Activated CD4-positive, CD25-positive, alpha-beta regulatory T cell treated with anti-CD3 and anti-CD28 coated beads, Interleukin-2, amount 50 U/mL, for 24 hours (primary cell): ENCODE measurements at regions not wholly inside any gene's neighbourhood (a gene's known extent, or its start where the extent isn't known, plus 50 kb on each side); places are given as distances from the start of the nearest gene placed in this dataset.
"Not testable (repeated sequence)": the region's sequence is repeated elsewhere in the genome, so short reads cannot be mapped to it uniquely, and the experiment has no call there.

Source experiments
- ATAC-seq, 2 donors: fragments of 150-1000 bp; cut with Tn5 transposase; one replicate each; pipeline ENCODE4 v1.10.0; 2021; ENCODE audit warnings: mild to moderate bottlenecking in 1 of 2, moderate library complexity in 1 of 2

DNA sequence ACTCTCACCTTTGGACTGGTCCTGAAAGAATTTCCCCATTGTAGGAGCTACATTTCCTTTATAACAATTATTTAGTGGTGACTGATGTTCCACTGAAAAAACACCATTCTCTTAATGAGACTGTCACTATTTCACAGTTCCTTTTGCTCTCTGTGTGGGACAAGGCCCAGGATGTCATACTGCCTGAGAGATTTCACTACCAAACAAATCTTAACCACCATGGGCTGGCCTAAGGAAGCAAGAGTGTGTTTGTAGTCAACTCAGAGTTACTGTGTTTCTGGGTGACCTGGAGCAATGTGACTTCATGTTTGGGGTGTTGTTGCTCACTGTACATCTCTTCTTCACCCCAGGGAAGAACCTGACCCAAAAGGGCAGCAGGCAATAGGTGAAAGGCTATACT, 50.1 kb upstream of the ZNF608 start:
- ATAC-seq: no peak

DNA sequence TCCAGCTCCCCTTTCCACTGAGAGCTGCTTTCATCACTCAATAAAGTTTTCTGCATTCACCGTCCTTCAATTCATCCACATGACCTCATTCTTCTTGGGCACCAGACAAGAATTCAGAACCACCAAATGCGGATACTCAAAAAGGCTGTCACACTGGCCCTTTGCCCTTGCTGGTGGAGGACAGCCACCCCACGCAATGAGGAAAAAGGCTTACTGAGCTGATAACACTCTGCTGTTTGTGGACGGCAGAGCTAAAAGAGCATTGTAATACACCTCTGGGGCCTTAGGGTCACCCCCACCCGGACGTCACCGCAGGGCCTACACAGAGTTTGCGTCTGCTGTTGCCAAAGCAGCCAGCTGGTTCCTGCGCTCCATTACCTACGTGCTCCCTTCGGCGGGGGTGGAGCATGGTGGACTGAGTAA, 51.2 kb upstream of the ZNF608 start:
- no peak for ATAC-seq

DNA sequence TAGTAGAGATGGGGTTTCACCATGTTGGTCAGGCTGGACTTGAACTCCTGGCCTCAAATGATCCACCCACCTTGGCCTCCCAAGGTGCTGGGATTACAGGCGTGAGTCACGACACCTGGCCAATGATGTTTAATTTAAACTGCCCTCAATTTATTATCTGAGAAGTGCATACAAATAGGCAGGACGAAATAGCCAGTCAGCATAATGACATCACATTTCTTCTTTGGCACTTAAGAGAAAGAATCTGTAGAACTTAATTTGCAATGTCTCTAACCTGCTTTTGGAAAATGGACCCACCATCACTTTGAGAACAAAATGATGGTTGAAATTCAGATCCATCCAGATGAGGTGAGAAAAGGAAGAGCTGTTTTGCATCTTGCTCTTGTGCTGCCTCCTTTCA, 52.5 kb upstream of the ZNF608 start:
- no peak for ATAC-seq

DNA sequence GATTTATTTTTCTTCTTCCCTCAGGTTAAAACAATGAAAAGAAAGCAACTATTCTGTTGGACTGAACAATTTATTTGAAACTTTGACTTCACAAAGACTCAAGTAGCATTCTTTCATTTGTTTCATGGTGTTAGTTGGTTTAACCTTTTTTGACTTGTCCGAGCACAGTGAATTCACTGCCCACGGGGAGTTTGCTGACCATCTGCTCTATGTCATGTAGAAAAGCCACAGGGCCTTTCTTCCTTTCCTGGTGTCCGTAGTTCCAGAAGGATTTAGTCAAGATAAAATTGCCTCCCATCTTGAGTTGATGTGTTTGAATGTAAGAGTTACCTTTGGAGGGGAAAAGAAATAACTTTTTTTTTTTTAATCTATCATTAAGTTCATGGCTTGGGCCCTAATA, 55.1 kb upstream of the ZNF608 start:
- no peak for ATAC-seq

DNA sequence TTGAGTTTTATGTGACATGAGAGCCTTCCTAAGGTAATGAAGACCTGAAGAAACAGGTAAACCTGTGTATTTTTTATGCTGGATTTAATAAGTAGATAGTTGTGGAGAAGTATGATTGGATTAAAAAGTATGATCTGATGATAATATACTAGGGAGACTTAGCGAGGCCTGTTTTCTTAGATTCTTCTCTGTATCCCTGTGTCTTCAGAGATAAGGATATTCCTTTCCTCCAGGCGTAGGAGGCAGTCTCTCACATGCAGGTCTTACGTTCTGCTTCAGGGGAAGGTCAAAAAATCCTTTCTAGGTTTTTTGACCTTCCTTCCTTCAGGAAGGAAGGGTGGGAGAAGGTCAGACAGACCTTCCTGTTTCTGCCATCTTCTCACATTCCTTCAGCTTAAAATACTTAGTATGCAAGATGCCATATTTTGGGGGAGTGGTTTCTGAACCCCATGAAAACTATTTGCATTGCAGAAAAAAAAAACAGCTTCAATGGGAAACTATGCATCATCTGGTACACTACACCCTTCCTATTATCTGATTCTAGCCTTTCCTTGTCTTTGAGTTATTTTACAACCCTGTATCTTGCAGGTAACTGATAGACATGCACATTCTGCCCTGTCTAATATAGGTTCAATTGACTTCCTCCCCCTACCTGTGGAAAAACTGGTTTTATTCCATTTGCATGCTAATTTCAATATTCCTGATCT, 57.3 kb upstream of the ZNF608 start:
- no peak for ATAC-seq

DNA sequence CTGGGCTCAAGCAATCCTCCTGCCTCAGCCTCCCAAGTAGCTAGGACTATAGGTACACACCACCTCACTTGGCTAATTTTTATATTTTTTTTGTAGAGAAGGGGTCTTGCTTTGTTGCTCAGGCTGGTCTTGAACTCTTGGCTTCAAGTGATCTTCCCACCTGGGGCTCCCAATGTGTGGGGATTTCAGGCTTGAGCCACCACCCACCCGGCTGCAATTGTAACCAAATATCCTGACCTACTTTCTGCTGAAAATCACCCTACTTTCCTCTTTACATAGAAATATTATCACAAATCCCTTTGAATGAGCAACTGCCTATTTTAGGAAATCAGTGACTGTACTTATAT, 59.6 kb upstream of the ZNF608 start:
- ATAC-seq: no peak

DNA sequence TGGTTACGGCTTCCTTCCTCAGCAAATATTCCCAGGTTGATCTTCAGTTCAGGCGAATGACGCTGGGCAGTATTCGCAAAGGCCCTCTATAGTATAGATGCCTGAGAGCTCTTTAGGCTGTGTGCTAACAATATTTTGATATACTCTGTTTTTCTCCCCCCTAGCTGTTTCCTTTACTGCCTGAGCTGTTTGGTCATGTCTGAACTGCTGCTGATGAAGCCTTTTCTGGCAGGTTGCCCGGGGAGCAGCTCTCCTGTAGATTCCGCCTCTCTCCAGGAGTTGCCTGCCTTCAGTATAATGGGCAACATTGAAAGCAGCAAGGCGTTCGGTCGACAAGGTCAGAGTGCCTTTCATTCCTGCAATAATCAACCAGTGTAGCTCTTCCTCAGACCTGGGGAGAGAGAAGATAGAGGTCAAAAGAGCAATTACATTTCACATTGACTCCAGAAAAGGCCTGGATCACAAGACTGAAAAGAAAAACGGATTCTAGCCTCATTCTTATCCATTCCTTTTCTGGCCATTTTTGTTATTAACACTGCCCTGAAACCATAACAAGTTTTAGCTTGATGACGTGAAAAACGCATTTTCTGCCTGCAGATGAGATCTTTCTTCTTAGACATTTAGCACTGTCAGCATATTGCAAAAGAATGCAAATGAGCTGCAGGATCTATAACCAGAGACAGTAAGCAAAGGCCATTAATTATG, 60.1 kb upstream of the ZNF608 start:
- ATAC-seq: no peak

DNA sequence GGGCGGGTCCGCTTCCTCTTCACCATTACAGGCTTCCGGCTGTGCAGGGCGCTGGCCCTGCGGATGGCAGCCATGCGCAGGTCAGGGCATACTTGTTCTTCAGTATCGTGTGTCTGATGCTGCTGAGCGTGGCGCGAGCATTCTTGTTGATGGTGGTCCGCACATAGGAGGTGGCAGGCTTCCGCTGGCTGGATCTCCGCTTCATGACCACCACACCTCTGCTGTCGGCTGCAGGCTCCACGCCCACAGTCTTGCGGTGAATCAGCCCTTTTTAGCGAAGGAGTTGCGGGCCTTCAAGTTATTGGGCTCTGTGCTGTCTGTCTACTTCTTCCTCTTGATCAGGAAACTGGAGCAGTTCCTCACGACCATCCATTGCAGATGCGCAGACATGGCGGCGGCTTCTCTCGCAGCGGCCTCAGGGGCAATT, 62.4 kb upstream of the ZNF608 start:
- no peak for ATAC-seq

DNA sequence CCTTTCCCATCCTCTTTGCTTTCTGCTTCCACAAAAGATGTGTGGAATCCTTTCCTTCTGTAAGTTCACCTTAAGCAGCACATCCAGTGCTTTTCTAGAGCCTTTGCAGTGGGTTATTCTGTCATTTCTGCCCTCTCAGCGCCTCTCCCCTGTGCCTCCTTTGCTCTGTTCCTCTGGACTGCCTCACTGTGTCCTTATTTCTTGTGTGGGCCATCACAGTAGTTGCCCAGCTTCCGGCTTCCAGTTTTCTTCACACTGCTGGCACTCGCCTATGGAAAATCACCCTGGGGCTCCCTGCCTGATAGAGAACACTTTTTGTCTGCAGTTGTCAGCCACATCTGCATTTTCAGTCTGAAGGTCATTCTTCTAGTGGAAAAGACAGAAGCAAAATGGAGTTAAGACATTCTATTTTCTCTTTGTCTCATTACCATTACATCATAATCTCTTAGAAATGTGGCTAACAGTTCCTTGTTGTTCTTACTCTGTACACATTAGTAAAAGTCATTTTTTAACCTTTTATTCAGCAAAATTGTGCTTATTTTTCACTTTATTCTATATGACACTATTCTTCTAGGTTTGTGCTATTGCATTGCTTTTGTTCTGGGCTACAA, 64.1 kb upstream of the ZNF608 start:
- ATAC-seq: no peak

DNA sequence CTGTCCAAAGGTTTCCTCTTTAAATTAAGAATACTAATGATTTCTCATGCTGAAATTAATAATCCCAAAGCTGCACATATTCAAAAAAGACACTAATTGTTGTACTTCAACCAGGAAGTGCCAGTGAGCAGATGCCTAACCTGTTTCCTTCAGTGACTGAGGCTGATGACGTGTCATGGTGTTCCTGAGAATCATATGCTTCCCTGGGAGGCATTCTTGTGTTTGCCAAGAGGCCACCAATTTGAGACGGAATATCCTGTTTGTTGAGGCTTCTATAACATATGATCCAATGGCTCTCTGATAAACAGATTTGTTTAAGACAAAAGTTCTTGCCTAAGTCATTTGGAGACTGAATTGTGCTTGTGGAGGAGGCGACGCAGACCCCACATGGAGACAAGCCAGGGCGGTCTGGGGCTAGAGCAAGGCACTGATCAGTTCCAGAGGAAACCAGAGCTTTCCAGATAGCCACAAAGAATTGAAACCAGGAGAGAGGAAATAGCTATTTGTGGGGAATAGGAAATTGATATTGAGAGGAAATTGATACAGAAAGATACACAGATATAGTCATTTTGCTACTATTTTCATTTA, 66.4 kb upstream of the ZNF608 start:
- no peak for ATAC-seq

DNA sequence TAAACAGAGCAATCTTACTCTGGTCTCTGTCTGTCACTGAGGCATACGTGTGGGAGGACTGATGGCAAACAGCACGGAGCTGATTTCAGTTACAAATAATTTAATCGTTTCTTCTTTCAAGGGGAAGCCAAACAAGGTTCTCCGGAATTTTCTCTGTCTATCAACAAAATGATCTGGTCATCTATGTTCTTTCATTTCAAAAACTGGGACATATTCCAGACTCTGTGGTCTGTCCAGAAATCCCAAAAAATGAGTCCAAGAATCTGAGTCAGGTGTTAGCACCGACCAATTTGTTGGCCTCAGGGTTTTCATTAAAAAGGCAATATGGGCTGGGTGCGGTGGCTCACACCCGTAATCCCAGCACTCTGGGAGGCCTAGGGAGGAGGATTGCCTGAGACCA, 69.9 kb upstream of the ZNF608 start:
- ATAC-seq: no peak

DNA sequence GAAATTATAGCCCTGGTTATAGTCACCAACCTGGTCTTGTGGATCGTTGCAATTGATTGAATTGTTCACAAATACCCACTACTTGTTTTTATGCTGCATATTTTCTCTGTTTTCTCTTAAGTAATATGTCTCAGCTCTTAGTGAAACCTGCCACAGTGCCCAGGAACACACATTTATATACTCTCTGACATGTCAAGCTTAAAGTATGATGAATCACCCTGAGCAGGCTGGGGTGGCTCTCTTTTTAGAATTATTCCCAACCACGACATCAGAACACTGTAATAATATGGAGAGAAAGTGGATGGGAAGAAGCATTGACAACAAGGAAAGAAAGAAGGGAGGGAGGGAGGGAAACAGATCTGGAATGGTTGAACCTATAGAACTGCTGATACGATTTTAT, 72.8 kb upstream of the ZNF608 start:
- no peak for ATAC-seq

DNA sequence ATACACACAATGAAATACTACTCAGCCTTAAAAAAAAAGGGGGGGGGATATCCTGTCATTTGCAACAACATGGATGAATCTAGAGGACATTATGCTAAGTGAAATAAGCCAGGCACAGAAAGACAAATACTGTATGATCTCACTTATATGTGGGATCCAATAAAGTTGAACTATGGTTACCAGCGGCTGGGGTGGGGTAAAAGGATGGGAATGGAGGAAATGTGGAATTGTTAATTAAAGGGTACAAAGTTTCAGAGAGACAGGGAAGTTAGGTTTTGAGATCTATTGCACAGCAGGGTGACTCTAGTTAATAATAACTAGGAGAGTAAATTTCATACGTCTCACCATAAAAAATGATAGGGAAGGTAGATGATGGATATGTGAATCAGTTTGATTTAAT, 76.2 kb upstream of the ZNF608 start:
- ATAC-seq: no peak

DNA sequence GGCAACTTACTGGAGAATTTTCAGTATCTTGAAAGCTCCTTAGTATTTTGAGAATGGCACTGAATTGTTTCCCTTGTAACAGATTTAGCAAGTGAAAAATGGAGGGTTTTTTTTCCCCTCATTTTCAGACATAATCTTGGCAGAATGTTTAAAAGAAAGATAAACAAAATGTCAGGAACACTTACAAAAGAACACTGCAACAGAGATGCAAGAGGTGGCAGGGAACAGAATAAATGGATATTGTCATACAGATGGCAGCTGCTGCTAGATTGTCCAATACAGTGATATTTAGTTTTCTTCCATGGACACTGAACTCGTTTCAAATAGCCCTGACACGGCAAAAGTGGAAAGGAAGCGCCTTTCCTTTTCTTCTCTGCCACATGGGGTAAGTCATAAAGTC, 76.9 kb upstream of the ZNF608 start:
- ATAC-seq: no peak

DNA sequence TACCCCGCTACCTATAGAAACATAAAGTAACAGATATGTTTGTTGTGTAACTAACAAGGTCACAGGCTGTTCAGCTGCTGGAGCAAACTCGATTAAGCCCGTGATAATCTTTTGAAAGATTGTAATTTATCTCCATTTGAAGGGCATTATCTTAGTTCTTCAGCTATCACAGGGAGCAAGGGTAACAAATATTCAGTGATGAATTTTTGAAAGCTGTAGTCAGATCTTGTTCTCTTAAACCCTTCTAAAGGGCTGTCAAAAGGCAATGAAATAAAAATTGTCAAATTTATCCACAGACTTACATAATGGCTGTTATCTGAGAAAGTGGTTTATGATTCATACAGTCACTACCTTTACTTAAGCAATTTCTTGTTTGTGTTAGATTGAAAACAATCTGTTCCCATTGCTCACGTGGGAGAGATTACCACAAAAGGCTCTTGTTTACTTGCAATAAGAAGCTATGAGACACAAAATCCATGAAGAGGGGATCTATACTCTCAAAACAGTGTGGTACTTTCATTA, 78.3 kb upstream of the ZNF608 start:
- ATAC-seq: no peak

DNA sequence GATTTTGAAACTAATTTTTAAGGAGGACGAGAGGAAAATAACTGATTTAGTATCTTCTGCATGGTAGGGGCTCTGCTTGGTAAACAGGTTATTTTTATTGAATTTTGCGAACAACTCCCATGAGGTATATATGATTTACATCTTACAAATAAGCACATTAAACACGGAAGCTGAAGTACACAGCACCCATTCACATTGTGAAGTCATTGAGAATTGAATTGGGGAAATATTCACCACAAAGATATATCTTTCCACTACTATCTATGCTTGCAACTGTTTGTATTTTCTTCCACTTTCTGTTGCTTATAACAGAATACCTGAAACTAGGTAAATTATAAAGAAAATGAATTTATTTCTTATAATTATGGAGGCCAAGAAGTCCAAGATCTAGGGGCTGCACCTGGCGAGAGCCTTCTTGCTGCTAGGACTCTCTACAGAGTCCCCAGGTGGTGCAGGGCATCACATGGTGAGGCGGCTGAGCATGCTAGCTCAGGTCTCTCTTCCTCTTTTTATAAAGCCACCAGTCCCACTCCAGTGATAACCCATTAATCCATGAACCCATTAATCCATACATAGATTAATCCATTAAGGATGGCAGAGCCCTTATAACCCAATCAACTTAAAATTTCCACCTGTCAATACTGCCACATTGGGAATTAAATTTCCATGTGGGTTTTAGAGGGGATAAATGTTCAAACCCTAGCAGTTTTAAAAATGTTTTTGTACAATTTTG, 79.0 kb upstream of the ZNF608 start:
- no peak for ATAC-seq

DNA sequence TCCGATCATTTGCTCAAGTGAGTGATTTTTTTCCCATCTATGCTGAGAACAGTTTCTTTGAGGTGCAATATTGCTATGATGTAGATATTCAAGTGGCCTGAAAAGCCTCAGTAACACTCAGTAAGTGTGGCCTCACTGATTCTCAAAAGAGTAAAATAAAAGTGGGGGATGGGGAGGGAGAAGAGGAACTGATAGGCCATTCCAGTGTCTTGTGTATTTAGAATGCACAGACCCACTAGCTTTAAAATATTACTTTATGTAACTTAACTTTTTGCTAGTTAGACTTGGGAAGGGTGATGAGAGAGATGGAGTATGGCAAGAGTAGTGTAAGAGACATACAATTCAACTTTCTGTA, 79.5 kb upstream of the ZNF608 start:
- no peak for ATAC-seq

DNA sequence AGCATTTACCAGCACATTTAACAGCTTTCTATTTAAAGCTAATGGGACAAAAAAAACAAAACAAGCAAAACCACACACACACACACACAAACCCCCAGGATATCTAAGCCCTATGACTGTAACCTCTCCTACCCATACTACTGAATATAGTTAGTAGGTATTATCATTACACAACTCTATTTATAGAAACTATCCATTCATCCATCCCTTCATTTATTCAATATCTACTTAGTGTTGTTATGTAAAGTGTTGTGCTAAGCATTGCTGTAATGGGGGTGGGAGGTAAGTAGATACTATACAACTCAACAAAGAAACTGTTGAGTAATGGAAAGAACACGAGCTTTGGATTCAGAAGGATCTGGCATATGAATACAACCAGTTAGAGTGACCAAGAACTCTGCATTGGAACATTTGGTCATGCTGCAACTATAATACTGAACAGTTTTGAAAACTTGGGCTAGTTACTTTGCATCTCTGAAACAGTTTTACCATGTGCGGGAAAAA, 82.3 kb upstream of the ZNF608 start:
- no peak for ATAC-seq

DNA sequence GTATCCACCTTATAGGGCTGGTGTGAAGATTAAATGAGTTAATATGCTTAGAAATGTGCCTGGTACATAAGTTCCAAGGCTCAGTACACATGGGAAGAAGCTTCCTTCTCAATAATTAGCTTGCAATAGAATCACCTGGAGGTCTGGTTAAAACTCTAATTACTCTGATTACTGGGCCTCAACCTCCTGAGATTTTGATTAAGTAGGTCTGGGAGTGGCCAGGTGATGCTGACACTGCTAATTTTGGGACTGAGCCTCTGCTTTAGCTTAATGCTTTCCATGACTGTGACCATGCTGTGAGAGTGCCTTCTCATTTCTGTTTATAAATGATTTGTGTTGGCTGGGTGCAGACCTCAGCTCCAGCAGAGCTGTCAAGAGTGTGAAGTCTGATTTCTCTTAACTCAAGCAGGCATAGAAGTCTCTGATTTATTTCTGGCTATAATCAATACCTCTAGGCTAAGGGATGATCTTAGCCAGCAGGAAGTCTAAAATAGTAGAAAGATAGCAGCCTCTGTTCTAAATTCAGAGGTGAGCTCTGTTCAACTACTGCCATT, 85.3 kb upstream of the ZNF608 start:
- no peak for ATAC-seq

DNA sequence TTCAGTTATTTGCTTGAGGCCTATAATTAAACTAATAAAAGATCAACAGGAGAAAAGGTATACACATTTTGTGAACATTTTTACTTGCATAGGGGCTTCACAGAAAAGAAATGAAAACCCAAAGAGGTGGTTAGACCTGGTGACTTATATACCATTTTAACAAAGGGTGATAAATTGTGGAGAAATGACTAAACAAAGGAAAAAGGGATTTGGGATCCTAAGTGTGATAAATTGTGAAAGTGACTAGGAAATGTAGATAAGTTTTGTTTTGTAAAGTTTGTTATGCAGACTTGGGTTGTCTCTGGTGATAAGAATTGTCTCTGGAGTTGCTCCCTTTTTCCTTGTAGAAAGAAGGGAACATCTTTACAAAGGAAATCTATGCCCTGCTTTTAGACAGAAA, 86.1 kb upstream of the ZNF608 start:
- no peak for ATAC-seq

DNA sequence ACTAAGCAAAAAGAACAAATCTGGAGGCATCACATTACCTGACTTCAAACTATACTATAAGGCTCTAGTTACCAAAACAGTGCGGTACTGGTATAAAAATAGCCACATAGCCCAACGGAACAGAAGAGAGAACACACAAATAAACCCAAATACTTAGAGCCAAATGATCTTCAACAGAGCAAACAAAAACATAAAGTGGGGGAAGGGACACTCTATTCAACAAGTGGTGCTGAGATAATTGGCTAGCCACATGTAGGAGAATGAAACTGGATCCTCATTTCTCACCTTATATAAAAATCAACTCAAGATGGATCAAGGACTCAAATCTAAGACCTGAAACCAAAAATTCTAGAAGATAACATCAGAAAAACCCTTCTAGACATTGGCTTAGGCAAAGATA, 89.9 kb upstream of the ZNF608 start:
- ATAC-seq: not testable (repeated sequence)

DNA sequence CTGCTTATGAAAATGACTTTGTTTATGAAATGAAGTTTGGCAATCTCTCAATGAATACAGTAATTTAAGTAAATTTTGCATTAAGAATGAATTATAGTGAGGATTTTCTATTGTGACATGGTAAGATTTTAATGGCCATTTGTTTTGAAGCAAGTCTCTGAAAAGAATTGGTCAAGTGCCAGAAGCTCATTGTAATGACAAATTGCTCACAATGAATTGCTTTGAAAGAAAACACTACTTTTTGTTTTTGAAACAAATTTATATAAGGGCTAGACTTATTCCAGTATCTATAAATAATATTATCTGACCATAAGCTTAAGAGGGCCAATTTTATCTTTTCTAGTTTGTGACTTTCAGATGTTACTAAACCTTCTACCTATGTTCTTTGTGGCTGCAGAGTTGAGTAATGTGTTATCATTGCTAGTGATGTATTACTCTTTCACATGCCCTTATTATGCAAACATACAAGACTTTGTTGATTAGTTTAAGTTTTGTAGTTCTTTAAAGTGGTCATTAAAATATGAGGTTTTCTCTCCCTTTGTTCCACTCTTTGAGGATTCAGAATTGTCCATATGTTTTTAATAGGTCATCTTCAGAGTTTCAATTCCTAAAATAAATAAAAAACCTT, 93.0 kb upstream of the ZNF608 start:
- no peak for ATAC-seq
